HG03159 (cell line): ENCODE measurements at regions not wholly inside any gene's neighbourhood (a gene's known extent, or its start where the extent isn't known, plus 50 kb on each side); places are given as distances from the start of the nearest gene placed in this dataset.
"Not testable (repeated sequence)": the region's sequence is repeated elsewhere in the genome, so short reads cannot be mapped to it uniquely, and the experiment has no call there.

Experiments
- ATAC-seq: cut with Tn5 transposase; IDR thresholded peaks from one replicate; pipeline ENCODE4 v1.9.1; 2021; ENCODE audit warnings: mild to moderate bottlenecking, moderate library complexity; ENCODE audit not compliant: unreplicated experiment

GRCh38 chr2:4803396-4803795, 888.8 kb upstream of the SOX11 start:
- ATAC-seq: no peak

- ATAC-seq: not testable (repeated sequence)
Observed at GRCh38 chr2:4814137-4814536, 878.0 kb upstream of the SOX11 start.

- ATAC-seq: no peak
Observed at GRCh38 chr2:4827836-4828235, 864.3 kb upstream of the SOX11 start.

- no peak for ATAC-seq
Observed at GRCh38 chr2:4828682-4829374, 863.4 kb upstream of the SOX11 start.

GRCh38 chr2:4831751-4832150, 860.4 kb upstream of the SOX11 start:
- ATAC-seq: no peak

GRCh38 chr2:4832642-4833041, 859.5 kb upstream of the SOX11 start:
- ATAC-seq: no peak

- ATAC-seq: no peak
Observed at GRCh38 chr2:4838626-4839025, 853.6 kb upstream of the SOX11 start.

GRCh38 chr2:4840791-4841190, 851.4 kb upstream of the SOX11 start:
- ATAC-seq: no peak

GRCh38 chr2:4844881-4845280, 847.3 kb upstream of the SOX11 start:
- no peak for ATAC-seq

GRCh38 chr2:4862031-4862430, 830.2 kb upstream of the SOX11 start:
- no peak for ATAC-seq

GRCh38 chr2:4866198-4866597, 826.0 kb upstream of the SOX11 start:
- no peak for ATAC-seq

- ATAC-seq: no peak
Observed at GRCh38 chr2:4868466-4868865, 823.7 kb upstream of the SOX11 start.

GRCh38 chr2:4869154-4869553, 823.0 kb upstream of the SOX11 start:
- ATAC-seq: no peak

- ATAC-seq: no peak
Observed at GRCh38 chr2:4873364-4873763, 818.8 kb upstream of the SOX11 start.

GRCh38 chr2:4873876-4874593, 818.1 kb upstream of the SOX11 start:
- no peak for ATAC-seq

- no peak for ATAC-seq
Observed at GRCh38 chr2:4882421-4882820, 809.8 kb upstream of the SOX11 start.

- no peak for ATAC-seq
Observed at GRCh38 chr2:4882941-4883340, 809.2 kb upstream of the SOX11 start.

- no peak for ATAC-seq
Observed at GRCh38 chr2:4883375-4883774, 808.8 kb upstream of the SOX11 start.

- no peak for ATAC-seq
Observed at GRCh38 chr2:4884117-4884571, 808.0 kb upstream of the SOX11 start.

GRCh38 chr2:4891394-4891793, 800.8 kb upstream of the SOX11 start:
- no peak for ATAC-seq

GRCh38 chr2:4895371-4895770, 796.8 kb upstream of the SOX11 start:
- ATAC-seq: no peak

- ATAC-seq: no peak
Observed at GRCh38 chr2:4898706-4899105, 793.5 kb upstream of the SOX11 start.

GRCh38 chr2:4900242-4900641, 791.9 kb upstream of the SOX11 start:
- ATAC-seq: no peak
